ENCODE measurements at regions not wholly inside any gene's neighbourhood (a gene's known extent, or its start where the extent isn't known, plus 50 kb on each side); places are given as distances from the start of the nearest gene placed in this dataset.

DNA sequence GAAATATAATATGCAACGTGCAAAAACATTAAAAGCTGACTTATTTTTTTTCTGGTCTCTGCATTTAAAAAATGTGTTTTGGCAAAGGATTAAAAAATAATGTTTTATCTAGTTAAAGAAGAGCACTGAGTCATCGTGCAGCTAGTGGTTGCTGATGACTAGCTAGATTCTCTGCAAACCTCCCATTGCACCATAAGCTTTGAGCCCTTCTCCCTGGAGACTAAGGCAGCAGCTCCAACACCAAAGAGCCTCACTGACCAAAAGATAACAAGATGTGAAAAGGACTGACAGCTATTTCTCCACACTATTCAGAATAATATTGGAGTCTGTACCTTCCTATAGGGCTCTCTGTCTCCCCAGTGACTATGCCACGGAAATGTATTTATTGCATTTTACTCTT lies 424.3 kb downstream of the SLITRK2 start:
- H3K36me3 Mint-ChIP-seq (ENCODE audit: low read depth): no peaks in the 10 kb centered on the region
- no peak overlapping the region for H3K27ac Mint-ChIP-seq
- H3K4me1 Mint-ChIP-seq: no peaks in the 10 kb centered on the region
- no peaks in the 10 kb centered on the region for H3K27me3 Mint-ChIP-seq (ENCODE audit: low read depth)
- TF ChIP-seq, protein P1, sequence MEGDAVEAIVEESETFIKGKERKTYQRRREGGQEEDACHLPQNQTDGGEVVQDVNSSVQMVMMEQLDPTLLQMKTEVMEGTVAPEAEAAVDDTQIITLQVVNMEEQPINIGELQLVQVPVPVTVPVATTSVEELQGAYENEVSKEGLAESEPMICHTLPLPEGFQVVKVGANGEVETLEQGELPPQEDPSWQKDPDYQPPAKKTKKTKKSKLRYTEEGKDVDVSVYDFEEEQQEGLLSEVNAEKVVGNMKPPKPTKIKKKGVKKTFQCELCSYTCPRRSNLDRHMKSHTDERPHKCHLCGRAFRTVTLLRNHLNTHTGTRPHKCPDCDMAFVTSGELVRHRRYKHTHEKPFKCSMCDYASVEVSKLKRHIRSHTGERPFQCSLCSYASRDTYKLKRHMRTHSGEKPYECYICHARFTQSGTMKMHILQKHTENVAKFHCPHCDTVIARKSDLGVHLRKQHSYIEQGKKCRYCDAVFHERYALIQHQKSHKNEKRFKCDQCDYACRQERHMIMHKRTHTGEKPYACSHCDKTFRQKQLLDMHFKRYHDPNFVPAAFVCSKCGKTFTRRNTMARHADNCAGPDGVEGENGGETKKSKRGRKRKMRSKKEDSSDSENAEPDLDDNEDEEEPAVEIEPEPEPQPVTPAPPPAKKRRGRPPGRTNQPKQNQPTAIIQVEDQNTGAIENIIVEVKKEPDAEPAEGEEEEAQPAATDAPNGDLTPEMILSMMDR (IDR thresholded peaks at IDR 0.05; ENCODE audit: unreplicated experiment in 3 of 3): no peak
- H3K9me3 Mint-ChIP-seq: no peaks in the 10 kb centered on the region
- H3K4me3 Mint-ChIP-seq: no peak overlapping the region

DNA sequence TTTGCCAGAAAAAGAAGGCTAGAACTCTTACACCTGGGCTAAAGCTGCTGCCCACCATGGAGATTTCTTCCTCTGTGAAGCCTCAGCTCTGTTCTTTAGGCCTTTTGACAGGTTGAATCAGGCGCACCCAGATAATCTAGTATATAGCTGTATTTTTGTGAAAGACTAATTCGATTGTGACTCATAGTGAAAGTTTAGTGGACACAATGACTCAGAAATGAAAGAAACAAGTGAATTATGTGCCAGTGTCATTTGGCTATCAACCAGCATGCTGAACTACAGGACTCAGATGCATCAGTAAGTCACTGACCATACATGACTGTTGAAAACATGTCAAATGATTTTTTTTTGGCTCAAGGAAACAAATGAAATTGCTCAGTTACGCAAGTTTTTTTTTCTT lies 425.4 kb downstream of the SLITRK2 start:
- Mint-ChIP-seq H3K4me3 (no peak overlapping the region), H3K36me3 (ENCODE audit: low read depth) (no peaks in the 10 kb centered on the region), H3K4me1 (no peaks in the 10 kb centered on the region), H3K27me3 (ENCODE audit: low read depth) (no peaks in the 10 kb centered on the region), H3K9me3 (no peaks in the 10 kb centered on the region), H3K27ac (no peak overlapping the region)
- TF ChIP-seq, protein P1 (IDR thresholded peaks at IDR 0.05; ENCODE audit: unreplicated experiment in 3 of 3): no peak

DNA sequence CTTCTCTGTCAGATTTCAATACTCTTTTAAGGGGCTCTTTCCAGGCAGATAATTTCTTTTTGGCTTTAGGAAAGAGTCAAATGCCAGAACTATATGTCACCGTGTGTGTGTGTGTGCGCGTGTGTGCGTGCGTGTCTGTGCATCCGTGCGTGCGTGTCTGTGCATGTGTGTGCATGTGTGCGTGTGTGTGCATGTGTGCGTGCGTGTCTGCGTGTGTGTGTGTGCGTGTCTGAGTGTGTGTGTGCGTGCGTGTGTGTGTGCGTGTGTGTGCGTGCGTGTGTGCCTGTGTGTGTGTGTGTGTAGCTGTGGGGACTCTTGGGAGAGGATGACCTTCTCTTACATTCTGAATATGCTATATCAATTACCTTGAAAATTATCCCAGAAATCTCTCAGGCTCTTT lies 441.6 kb downstream of the SLITRK2 start:
- peaks cover 4% of the 10 kb centered on the region for H3K9me3 Mint-ChIP-seq
- H3K4me1 Mint-ChIP-seq: no peaks in the 10 kb centered on the region
- peaks cover 5% of the 10 kb centered on the region for H3K27me3 Mint-ChIP-seq (ENCODE audit: low read depth)
- no peak overlapping the region for H3K4me3 Mint-ChIP-seq
- no peak overlapping the region for H3K27ac Mint-ChIP-seq
- TF ChIP-seq, protein P1 (IDR thresholded peaks at IDR 0.05; ENCODE audit: unreplicated experiment in 3 of 3): no peak
- H3K36me3 Mint-ChIP-seq (ENCODE audit: low read depth): no peaks in the 10 kb centered on the region

DNA sequence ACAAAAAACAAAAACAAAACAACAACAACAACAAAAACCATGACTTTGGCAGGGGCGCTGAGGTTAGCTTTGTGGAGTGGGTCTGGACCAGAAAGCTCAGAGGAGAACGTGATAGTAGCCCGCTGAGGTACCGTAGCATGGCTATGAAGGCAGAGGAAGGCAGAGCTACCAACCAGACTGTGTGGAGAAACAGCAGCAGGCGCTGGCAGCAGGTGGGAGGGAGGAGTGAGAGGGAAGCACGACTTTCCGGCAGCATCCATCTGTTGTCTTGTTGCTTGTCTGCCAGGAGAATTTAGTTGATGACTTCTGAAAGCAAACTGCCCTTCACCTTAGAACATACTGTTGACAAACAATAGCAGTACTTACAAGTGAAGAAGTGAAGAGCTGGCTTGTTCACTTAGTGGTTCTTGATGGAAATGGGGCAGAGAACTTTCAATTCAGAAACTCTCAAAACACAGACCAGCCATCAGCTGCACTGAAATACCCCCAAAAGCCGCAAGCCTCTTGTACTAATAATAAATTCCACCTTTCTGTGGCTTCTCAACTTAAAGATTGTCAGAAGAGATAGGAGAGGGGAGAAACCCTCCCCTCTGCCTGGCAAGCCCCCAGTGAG lies 447.2 kb downstream of the SLITRK2 start:
- TF ChIP-seq, protein P1 (IDR thresholded peaks at IDR 0.05; ENCODE audit: unreplicated experiment in 3 of 3): no peak
- Mint-ChIP-seq H3K36me3 (ENCODE audit: low read depth) (no peaks in the 10 kb centered on the region), H3K4me3 (no peak overlapping the region), H3K4me1 (no peaks in the 10 kb centered on the region), H3K27ac (no peak overlapping the region), H3K27me3 (ENCODE audit: low read depth) (no peaks in the 10 kb centered on the region), H3K9me3 (peaks cover 13% of the 10 kb centered on the region)

DNA sequence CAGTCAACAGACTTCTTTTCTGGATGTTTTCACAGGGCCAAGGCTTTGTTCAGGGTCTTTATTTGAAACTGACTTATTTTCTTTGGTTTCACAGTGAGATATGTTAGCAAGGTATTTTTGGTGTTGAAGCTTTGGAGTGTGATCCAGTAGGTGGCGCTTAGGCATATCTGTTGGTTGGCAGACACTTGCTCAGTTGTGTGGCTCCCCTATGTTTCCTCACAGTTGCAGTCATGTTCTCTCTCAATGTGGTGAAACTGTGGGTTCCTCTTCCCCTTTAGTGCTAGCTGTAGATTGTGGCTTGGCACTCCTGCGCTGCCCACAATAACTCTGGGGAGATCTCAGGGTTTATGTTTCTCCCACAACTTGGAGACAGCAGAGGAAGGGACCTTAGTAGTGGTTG lies 460.8 kb downstream of the SLITRK2 start:
- TF ChIP-seq, protein P1 (IDR thresholded peaks at IDR 0.05; ENCODE audit: unreplicated experiment in 3 of 3): peak; percentile 7 to 26 (median 15)
- Mint-ChIP-seq H3K36me3 (ENCODE audit: low read depth) (no peaks in the 10 kb centered on the region), H3K4me3 (no peak overlapping the region), H3K27me3 (ENCODE audit: low read depth) (no peaks in the 10 kb centered on the region), H3K9me3 (peaks cover 6% of the 10 kb centered on the region), H3K4me1 (no peaks in the 10 kb centered on the region), H3K27ac (no peak overlapping the region)
